Activated naive CD8-positive, alpha-beta T cell treated with anti-CD3 and anti-CD28 coated beads for 36 hours (primary cell): ENCODE measurements at regions not wholly inside any gene's neighbourhood (a gene's known extent, or its start where the extent isn't known, plus 50 kb on each side); places are given as distances from the start of the nearest gene placed in this dataset.
A peak's percentile ranks its signal among the peaks of the same experiment; 100 is the strongest.

Source experiments
- DNase-seq: peaks from one replicate; pipeline ENCODE4 v3.0.0; 2021
- H3K27ac Mint-ChIP-seq: one replicate; pipeline ENCODE4 v1.8.0; 2022; ENCODE audit warnings: mild to moderate bottlenecking, moderate library complexity, mixed read lengths
- H3K27me3 Mint-ChIP-seq: one replicate; pipeline ENCODE4 v1.8.0; 2022; ENCODE audit warnings: mild to moderate bottlenecking, mixed read lengths
- H3K36me3 Mint-ChIP-seq: one replicate; pipeline ENCODE4 v1.8.0; 2021; ENCODE audit warnings: mild to moderate bottlenecking, mixed read lengths
- H3K4me1 Mint-ChIP-seq: one replicate; pipeline ENCODE4 v1.8.0; 2021; ENCODE audit warnings: mixed read lengths
- H3K4me3 Mint-ChIP-seq: one replicate; pipeline ENCODE4 v1.8.0; 2022; ENCODE audit warnings: mild to moderate bottlenecking, moderate library complexity, mixed read lengths
- H3K9me3 Mint-ChIP-seq: one replicate; pipeline ENCODE4 v1.8.0; 2022; ENCODE audit warnings: mixed read lengths

DNA sequence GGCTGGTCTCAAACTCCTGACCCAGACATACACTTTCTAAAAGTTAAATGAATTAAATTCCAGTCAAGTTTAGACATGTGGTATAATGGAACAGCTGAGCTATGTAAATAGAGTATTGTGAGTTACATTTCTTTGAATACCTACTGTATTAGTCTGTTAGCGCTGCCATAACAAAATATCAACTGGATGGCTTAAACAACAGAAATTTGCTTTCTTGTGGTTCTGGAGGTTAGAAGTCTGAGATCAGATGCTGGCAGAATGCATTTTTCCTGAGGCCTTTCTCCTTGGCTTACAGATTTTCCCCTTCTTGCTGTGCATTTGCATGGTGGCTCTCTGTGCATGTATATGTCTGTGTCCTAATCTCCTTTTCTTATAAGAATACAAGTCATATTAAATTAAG is 101.5 kb upstream of the TGFBR2 start:
- Mint-ChIP-seq H3K9me3 (peaks cover 6% of the 10 kb centered on the region), H3K27ac (no peak overlapping the region), H3K36me3 (peaks cover 1% of the 10 kb centered on the region), H3K4me1 (peaks cover 28% of the 10 kb centered on the region), H3K4me3 (no peak overlapping the region), H3K27me3 (no peaks in the 10 kb centered on the region)
- no peak for DNase-seq

DNA sequence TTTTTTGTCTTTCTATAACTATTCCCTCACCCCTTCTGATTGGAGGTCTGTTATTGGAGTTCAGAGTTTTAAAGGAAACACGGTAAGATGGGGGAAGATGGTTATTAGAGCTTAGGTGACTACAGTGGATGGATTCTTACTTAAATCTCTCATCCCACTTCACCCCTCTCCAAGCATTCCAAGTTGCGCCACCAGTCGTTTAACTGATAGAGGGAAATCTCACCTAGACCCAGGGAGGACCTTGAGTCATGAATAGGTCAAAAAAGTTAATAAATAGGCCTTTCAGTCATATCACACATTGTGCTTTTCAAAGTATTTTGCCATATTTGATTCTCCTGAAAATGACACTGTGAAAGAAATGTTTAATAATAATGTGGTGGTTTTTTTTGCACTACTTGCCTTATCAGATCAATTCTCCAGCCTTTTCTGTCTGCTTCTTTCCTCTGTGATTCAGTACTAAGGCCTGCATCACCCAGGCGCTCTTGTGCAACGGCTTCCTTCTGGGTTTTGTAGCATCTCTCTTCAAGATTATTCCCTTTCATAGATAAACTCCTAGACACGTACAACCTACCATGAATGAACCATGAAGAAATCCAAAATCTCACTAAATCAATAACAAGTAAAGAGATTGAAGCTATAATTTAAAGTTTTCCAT is 100.4 kb upstream of the TGFBR2 start:
- H3K27me3 Mint-ChIP-seq, result no peaks in the 10 kb centered on the region
- DNase-seq, result no peak
- H3K27ac Mint-ChIP-seq, result no peak overlapping the region
- H3K36me3 Mint-ChIP-seq, result no peaks in the 10 kb centered on the region
- no peak overlapping the region for H3K4me3 Mint-ChIP-seq
- no peaks in the 10 kb centered on the region for H3K9me3 Mint-ChIP-seq
- peaks cover 20% of the 10 kb centered on the region for H3K4me1 Mint-ChIP-seq

DNA sequence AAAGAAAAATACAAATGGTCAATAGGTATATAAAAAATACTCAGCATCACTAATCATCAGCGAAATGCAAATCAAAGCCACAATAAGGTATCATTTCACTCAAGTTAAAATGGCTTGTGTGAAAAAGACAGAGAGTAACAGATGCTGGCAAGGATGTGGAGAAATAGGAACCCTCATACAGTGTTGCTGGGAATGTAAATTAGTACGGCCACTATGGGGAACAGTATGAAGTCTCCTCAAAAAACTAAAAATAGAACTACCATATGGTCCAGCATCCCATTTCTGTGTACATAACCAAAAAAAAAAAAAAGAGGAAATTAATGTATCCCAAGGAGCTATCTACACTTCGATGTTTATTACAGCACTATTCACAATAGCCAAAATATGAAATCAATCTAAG is 98.1 kb upstream of the TGFBR2 start:
- Mint-ChIP-seq H3K27ac (no peak overlapping the region), H3K4me1 (peaks cover 16% of the 10 kb centered on the region), H3K9me3 (no peaks in the 10 kb centered on the region), H3K4me3 (no peak overlapping the region), H3K27me3 (no peaks in the 10 kb centered on the region), H3K36me3 (no peaks in the 10 kb centered on the region)
- DNase-seq, result no peak

DNA sequence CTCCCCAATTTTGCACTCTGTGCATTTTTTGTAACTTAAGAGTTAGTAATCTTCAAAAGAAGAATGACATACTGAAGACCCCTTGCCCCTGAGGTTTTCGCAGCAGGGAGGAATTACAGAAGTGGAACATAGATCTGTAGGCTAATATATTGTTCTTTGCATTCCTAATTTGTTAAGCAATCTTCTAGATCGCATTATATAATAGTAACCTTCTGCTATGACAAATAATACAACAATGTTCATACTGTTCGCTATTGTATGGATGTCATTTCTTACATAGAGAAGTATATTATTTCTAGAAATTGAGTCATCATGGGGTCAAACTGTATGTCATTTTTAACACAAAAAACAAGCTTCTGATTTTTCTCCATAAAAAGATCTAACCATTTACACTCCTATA is 95.8 kb upstream of the TGFBR2 start:
- Mint-ChIP-seq H3K4me3 (no peak overlapping the region), H3K27me3 (no peaks in the 10 kb centered on the region), H3K27ac (no peak overlapping the region), H3K36me3 (no peaks in the 10 kb centered on the region), H3K4me1 (peaks cover 13% of the 10 kb centered on the region), H3K9me3 (no peaks in the 10 kb centered on the region)
- DNase-seq, result no peak

DNA sequence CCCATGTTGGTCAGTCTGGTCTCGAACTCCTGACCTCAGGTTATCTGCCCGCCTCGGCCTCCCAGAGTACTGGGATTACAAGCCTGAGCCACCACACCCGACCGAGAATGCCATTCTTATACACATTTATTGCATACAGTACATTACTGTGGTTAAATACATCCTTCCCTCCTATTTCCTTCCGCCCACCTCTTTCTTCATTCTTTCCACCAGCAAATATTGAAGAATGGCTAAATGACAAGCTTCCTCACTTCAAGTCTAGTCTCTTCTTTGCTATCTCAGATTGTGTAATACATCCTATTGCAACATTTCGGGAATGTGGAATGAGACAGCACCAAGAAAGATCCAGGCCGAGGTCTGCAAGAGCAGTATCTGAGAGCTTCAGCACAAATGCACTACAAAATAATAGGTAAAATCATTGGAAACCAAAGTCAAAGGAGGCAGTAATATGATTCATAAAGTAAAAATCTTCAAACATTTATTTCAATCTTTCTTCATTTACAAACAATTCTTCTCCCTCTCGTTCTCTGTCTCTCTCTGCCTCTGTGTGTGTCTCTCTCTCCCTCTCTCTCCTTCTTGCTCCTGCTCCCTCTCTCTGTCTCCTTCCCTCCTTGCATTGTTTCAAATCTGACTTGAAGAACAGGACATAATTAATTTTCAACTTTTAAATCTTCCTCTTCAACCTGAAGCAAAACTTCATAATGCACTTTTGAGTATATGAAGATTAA is 94.7 kb upstream of the TGFBR2 start:
- Mint-ChIP-seq H3K36me3 (no peaks in the 10 kb centered on the region), H3K9me3 (no peaks in the 10 kb centered on the region), H3K4me1 (peaks cover 13% of the 10 kb centered on the region), H3K27ac (no peak overlapping the region), H3K4me3 (no peak overlapping the region), H3K27me3 (no peaks in the 10 kb centered on the region)
- peak; percentile 20 for DNase-seq

DNA sequence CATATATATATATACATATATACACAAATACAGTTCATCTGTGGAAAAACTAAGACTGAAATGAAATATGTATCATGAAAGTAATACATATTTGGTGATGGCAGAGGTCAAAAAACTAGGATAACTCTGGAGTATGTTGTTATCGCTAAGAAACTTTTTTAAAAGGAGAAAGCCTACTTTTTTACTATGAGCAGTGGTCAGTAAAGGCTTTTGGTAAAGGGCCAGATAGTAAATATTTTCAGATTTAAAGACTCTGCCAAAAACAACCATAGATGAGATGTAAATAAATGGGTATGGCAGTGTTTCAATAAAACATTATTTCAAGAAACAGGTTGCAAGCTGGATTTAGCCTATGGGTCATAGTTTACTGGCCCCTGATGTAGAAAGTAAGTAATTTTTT is 93.8 kb upstream of the TGFBR2 start:
- H3K4me1 Mint-ChIP-seq, result peaks cover 16% of the 10 kb centered on the region
- H3K36me3 Mint-ChIP-seq, result peaks cover 2% of the 10 kb centered on the region
- no peaks in the 10 kb centered on the region for H3K27me3 Mint-ChIP-seq
- H3K27ac Mint-ChIP-seq, result no peak overlapping the region
- no peak overlapping the region for H3K4me3 Mint-ChIP-seq
- H3K9me3 Mint-ChIP-seq, result no peaks in the 10 kb centered on the region
- DNase-seq, result no peak

DNA sequence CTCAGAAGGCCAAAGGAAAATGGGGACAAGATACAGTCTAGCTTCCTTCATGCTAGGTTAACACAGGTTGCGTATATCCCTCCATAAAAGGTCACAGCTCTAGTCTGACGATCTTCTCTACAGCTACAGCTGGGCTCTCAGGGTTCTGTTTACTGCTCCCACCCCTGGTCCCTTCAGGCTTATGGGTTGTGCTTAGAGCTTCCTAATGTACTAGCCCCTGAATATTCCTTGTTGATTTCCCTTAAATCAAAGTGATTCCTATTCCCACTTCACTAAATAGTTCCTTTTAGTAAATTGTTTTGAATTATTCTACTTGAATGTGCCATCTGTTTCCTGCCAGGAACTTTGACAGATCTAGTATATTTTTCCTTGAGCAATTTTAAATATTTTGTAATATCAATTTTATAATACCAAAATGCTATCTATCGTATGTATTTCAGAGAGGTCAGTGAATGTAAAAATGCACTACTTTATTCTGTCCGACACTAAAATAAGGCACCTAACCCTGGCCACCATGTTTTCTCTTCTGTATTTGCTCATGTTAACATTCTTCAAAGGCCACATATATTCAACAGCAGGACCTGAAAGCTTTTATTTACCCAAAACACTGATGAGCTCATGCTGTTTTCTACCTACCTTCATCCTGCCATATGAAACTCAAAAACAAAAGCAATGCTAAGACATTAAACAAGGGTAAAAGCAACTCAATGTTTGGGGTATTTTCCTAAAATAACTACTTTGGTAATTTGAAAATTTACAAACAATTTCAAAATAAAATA is 92.8 kb upstream of the TGFBR2 start:
- DNase-seq, result no peak
- H3K27me3 Mint-ChIP-seq, result no peaks in the 10 kb centered on the region
- H3K4me1 Mint-ChIP-seq, result peaks cover 21% of the 10 kb centered on the region
- H3K9me3 Mint-ChIP-seq, result no peaks in the 10 kb centered on the region
- H3K27ac Mint-ChIP-seq, result no peak overlapping the region
- peaks cover 2% of the 10 kb centered on the region for H3K36me3 Mint-ChIP-seq
- H3K4me3 Mint-ChIP-seq, result no peak overlapping the region

DNA sequence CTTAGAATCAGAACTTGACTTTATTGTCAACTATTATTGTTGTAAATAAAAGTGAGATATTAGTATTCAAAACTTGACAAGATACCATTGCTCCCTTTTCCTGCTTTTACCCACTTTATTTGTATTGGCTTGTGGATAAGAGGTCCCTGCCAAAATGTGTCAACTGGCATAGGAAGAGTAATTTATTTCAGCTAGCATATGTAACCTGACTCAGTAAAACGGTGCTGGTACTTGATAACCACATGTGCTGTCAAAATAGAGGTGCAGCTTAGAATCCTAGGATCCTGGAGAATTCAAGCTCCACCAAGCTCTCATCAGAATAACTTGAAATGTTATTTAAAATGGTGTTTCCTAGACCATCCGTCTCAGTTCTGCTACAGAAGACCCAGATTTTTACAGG is 90.2 kb upstream of the TGFBR2 start:
- no peaks in the 10 kb centered on the region for H3K27me3 Mint-ChIP-seq
- H3K4me3 Mint-ChIP-seq, result no peak overlapping the region
- H3K4me1 Mint-ChIP-seq, result peaks cover 24% of the 10 kb centered on the region
- DNase-seq, result no peak
- H3K9me3 Mint-ChIP-seq, result no peaks in the 10 kb centered on the region
- H3K36me3 Mint-ChIP-seq, result peaks cover 2% of the 10 kb centered on the region
- no peak overlapping the region for H3K27ac Mint-ChIP-seq

DNA sequence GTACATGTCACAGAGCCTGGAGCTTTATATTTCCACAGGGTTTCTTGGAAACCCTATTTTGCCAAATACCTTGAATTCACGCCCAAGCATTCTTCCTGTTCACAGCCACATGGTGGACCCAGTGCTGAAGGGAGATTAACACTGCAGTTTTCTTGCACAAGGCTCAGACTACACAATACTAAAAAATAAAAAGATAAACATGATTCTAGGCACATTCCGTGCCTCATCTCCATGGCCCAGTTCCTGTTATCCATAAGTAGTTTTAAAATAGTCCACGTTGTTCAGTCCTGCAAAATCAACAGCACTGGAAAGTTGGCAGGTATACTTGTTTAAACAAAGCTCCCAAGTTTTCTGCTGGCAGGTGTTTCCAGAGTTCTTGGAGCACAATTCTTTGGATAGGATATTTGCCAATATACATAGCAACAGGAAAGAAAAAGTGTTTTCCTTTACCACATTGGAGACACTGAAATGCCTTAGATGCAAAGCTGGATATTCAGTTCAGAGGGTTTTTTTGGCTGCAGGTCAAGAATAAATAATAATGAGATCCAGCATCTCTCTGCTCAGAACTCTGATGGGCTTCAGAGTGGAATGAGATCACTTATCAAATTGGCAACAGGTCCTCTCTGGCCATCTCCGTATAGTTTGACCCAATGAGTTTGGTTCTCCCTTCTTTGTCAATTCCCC is 88.1 kb upstream of the TGFBR2 start:
- Mint-ChIP-seq H3K4me1 (peaks cover 17% of the 10 kb centered on the region), H3K4me3 (no peak overlapping the region), H3K36me3 (peaks cover 2% of the 10 kb centered on the region), H3K27ac (no peak overlapping the region), H3K27me3 (no peaks in the 10 kb centered on the region), H3K9me3 (no peaks in the 10 kb centered on the region)
- DNase-seq, result no peak

DNA sequence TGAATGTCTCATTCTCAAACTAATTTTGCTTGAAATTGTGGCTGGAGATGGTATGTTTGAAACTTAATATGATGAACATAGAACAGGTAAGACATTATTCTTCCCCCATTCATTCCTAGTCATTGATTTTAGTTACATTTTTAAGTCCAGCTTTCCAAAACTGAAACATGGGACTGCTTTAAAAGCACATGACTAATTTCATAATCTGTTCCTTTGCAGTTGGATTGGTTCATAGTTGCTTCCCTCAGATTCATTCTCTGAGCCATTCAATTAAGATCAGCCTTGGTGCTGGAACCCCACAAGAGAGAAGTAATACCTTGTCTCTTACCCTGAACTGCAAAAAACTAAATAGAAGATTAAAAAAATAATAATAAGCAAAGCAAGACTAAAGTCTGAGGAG is 87.5 kb upstream of the TGFBR2 start:
- no peak overlapping the region for H3K27ac Mint-ChIP-seq
- H3K4me1 Mint-ChIP-seq, result peaks cover 19% of the 10 kb centered on the region
- DNase-seq, result no peak
- no peaks in the 10 kb centered on the region for H3K27me3 Mint-ChIP-seq
- H3K9me3 Mint-ChIP-seq, result no peaks in the 10 kb centered on the region
- H3K4me3 Mint-ChIP-seq, result no peak overlapping the region
- H3K36me3 Mint-ChIP-seq, result peaks cover 2% of the 10 kb centered on the region

DNA sequence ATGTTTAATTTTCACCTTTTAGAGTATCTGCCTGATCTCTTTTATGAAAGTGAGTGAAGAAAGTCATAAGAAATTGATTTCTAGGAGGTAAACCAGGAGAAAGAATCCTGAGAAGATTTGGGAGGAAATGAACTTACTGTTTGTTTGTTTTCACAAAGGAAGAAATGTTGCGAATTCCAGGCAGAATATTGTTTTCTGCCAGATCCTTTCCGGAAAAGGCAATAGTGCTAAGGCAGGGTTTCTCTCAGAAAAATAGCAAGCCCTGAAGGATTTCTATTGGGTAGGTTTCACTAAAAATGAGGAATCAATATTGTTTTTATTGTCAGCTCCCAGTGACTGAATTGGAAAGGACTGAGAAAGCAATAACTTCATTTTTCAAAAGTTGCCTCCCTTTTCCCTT is 85.7 kb upstream of the TGFBR2 start:
- Mint-ChIP-seq H3K27ac (no peak overlapping the region), H3K27me3 (no peaks in the 10 kb centered on the region), H3K4me1 (peaks cover 25% of the 10 kb centered on the region)

DNA sequence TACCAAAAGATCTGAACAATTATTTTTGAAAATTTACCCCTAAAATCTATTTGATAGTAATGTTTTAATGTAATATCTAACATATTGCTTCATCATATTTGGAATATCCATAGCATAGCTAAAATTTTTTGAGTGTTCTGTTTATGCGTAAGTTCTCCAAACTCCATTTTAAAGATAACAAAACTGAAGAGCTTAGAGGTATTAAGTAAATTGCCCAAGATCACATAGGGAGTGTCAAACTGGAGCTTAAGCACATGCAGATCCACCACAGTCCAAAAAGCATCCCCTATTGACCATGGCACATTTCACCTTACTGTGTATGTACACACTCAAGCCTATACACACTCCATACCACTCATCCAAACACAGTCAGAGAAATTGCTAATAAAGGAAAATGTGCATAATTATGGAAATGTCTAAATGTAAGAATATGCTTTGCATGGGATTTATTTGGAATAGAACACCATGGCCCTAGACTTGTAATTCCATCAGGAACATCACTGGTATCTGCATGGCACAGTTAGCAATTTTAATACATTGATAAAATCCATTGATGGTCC is 85.2 kb upstream of the TGFBR2 start:
- DNase-seq, result no peak

More for the DNA sequence above, 85.7 kb upstream of the TGFBR2 start:
- H3K9me3 Mint-ChIP-seq, result no peaks in the 10 kb centered on the region
- no peak for DNase-seq
- H3K4me3 Mint-ChIP-seq, result no peak overlapping the region
- H3K36me3 Mint-ChIP-seq, result peaks cover 2% of the 10 kb centered on the region

DNA sequence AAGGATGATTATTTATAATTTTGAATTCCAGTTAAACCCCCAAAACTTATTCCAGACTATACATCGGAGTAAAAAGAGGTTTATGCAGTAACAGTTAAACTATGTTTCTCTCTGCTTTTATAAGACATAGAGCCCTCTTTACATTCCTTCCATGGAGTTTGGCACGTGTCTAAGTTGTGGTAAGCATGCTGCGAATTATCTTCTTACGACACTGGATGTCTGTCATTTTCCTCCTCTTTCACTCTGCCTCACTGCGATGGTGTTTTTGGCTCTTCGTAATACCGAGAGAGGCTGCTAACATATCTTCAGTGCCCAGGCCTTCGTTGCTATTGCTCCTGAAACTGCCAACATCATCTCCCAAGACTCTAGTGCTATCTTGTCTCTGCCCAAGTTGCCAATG is 83.9 kb upstream of the TGFBR2 start:
- H3K27ac Mint-ChIP-seq, result no peak overlapping the region
- peaks cover 23% of the 10 kb centered on the region for H3K4me1 Mint-ChIP-seq
- no peaks in the 10 kb centered on the region for H3K27me3 Mint-ChIP-seq
- no peaks in the 10 kb centered on the region for H3K9me3 Mint-ChIP-seq
- DNase-seq, result no peak
- peaks cover 1% of the 10 kb centered on the region for H3K36me3 Mint-ChIP-seq
- no peak overlapping the region for H3K4me3 Mint-ChIP-seq

More for the DNA sequence above, 85.2 kb upstream of the TGFBR2 start:
- H3K36me3 Mint-ChIP-seq, result peaks cover 2% of the 10 kb centered on the region
- no peak overlapping the region for H3K27ac Mint-ChIP-seq
- H3K27me3 Mint-ChIP-seq, result no peaks in the 10 kb centered on the region
- no peak overlapping the region for H3K4me3 Mint-ChIP-seq
- H3K4me1 Mint-ChIP-seq, result peaks cover 25% of the 10 kb centered on the region
- no peaks in the 10 kb centered on the region for H3K9me3 Mint-ChIP-seq

DNA sequence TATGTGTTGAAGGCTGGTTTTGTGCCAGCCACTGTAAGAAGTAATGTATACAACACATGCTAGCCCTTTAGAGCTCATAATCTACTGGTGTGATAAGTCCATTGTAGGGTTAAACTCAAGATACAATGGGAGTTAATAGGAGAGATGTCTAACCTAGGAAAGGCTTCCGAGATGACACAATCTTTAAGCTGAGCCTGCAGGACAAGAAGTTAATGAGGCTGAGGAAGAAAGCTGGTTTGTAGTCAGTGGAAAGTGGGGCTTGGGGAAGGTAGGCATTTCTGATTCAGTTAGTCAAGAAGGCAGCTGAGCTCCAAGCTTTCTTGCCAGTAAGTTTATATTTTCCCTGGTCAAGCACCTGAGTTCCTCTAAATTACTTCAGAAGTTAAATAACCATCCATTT is 83.0 kb upstream of the TGFBR2 start:
- H3K9me3 Mint-ChIP-seq, result no peaks in the 10 kb centered on the region
- H3K27ac Mint-ChIP-seq, result no peak overlapping the region
- no peaks in the 10 kb centered on the region for H3K27me3 Mint-ChIP-seq
- peaks cover 17% of the 10 kb centered on the region for H3K4me1 Mint-ChIP-seq
- no peak overlapping the region for H3K4me3 Mint-ChIP-seq
- DNase-seq, result no peak
- H3K36me3 Mint-ChIP-seq, result no peaks in the 10 kb centered on the region
